Prostate gland (tissue), 2 donors: ENCODE measurements at regions not wholly inside any gene's neighbourhood (a gene's known extent, or its start where the extent isn't known, plus 50 kb on each side); places are given as distances from the start of the nearest gene placed in this dataset.
"Not testable (repeated sequence)": the region's sequence is repeated elsewhere in the genome, so short reads cannot be mapped to it uniquely, and the experiment has no call there.

Experiments used
- DNase-seq: peaks from one replicate; pipeline ENCODE4 v3.0.0-alpha.2; 2019; ENCODE audit warnings: low spot score
- H3K27ac ChIP-seq, 2 donors: fragments of 200-600 bp; sonication (generic); 2 replicates each; pipeline ENCODE4 v1.5.1; 2017 to 2019
- H3K27me3 ChIP-seq: fragments of 200-600 bp; sonication (generic); replicated peaks from 2 replicates; pipeline ENCODE4 v1.5.1; 2019; ENCODE audit not compliant: insufficient read depth
- H3K36me3 ChIP-seq, 2 donors: fragments of 200-600 bp; sonication (generic); 1 replicate in 1 of 2; 2 replicates in 1 of 2; pipeline versions ENCODE4 v1.5.1 to v1.8.1; 2017 to 2019
- H3K4me1 ChIP-seq: fragments of 200-600 bp; sonication (generic); replicated peaks from 2 replicates; pipeline ENCODE4 v1.5.1; 2019
- H3K4me3 ChIP-seq, 2 donors: fragments of 200-600 bp; sonication (generic); 2 replicates each; pipeline ENCODE4 v1.5.1; 2017 to 2019
- H3K9me3 ChIP-seq: fragments of 200-600 bp; sonication (generic); 2 replicates; pipeline ENCODE4 v1.5.1; 2017
- CTCF ChIP-seq, 4 experiments: fragments of 200-600 bp in 2 of 4; fragments of 450-650 bp in 2 of 4; sonication (generic) in 2 of 4; IDR thresholded peaks; 1 replicate in 3 of 4; 2 replicates in 1 of 4; pipeline ENCODE4 v1.5.1; 2016 to 2019; ENCODE audit warnings: antibody characterized with exemption in 4 of 4, mild to moderate bottlenecking in 2 of 4, moderate library complexity in 2 of 4
- POLR2A ChIP-seq: fragments of 450-650 bp; IDR thresholded peaks from one replicate; pipeline ENCODE4 v1.6.1; 2016; ENCODE audit warnings: antibody characterized with exemption, mild to moderate bottlenecking
- POLR2AphosphoS5 ChIP-seq: sonication (generic); formaldehyde crosslinking; IDR thresholded peaks from one replicate; pipeline ENCODE4 v1.6.1; 2017; ENCODE audit warnings: antibody characterized with exemption
- WGBS: methylation state at CpG from one replicate; pipeline ENCODE4 v1.1.5; 2018; 5-methylcytosine and 5-hydroxymethylcytosine counted together
- intact Hi-C: fragments of 100-400 bp; cut with DNase I; formaldehyde crosslinking; loops from one replicate; pipeline ENCODE4 v1.14.2; 2022

- 70% methylated on average over 3 of the region's 3 CpGs for WGBS
- Histone ChIP-seq H3K4me1 (no peaks in the 10 kb centered on the region), H3K4me3 (no peak overlapping the region), H3K36me3 (no peaks in the 10 kb centered on the region), H3K27me3 (no peaks in the 10 kb centered on the region), H3K9me3 (no peaks in the 10 kb centered on the region), H3K27ac (no peak overlapping the region)
- intact Hi-C loops = no loop called here
- DNase-seq = no peak
- TF ChIP-seq POLR2AphosphoS5 (no peak), CTCF (IDR thresholded peaks at IDR 0.05) (no peak), POLR2A (no peak)
These were observed 117.6 kb downstream of the MRPL39 start for GRCh38 chr21:25489673-25490072.

- WGBS = 81% methylated on average over 3 of the region's 3 CpGs
- Histone ChIP-seq H3K9me3 (no peaks in the 10 kb centered on the region), H3K27me3 (no peaks in the 10 kb centered on the region), H3K27ac (no peak overlapping the region), H3K4me3 (no peak overlapping the region), H3K4me1 (no peaks in the 10 kb centered on the region), H3K36me3 (no peaks in the 10 kb centered on the region)
- TF ChIP-seq POLR2AphosphoS5 (no peak), CTCF (IDR thresholded peaks at IDR 0.05) (no peak)
- intact Hi-C loops = no loop called here
- no peak for DNase-seq
These were observed 120.2 kb downstream of the MRPL39 start for GRCh38 chr21:25487046-25487594.

- H3K36me3 ChIP-seq = no peaks in the 10 kb centered on the region
- TF ChIP-seq POLR2AphosphoS5 (no peak), CTCF (IDR thresholded peaks at IDR 0.05) (no peak), POLR2A (no peak)
- H3K4me1 ChIP-seq = no peaks in the 10 kb centered on the region
- H3K27ac ChIP-seq = no peak overlapping the region
- no peaks in the 10 kb centered on the region for H3K9me3 ChIP-seq
- 68% methylated on average over 2 of the region's 2 CpGs for WGBS
- intact Hi-C loops = no loop called here
- no peaks in the 10 kb centered on the region for H3K27me3 ChIP-seq
- H3K4me3 ChIP-seq = no peak overlapping the region
- DNase-seq = no peak
These were observed 121.4 kb downstream of the MRPL39 start for GRCh38 chr21:25485914-25486313.

GRCh38 chr21:25467896-25468295 is 139.4 kb downstream of the MRPL39 start:
- no peak for DNase-seq
- intact Hi-C loops = no loop called here
- no peak overlapping the region for H3K4me3 ChIP-seq
- H3K27me3 ChIP-seq = no peaks in the 10 kb centered on the region
- TF ChIP-seq POLR2A (no peak), POLR2AphosphoS5 (no peak), CTCF (IDR thresholded peaks at IDR 0.05) (no peak)
- no peaks in the 10 kb centered on the region for H3K36me3 ChIP-seq
- no peaks in the 10 kb centered on the region for H3K4me1 ChIP-seq
- H3K27ac ChIP-seq = no peak overlapping the region
- no peaks in the 10 kb centered on the region for H3K9me3 ChIP-seq

GRCh38 chr21:25467071-25467470 is 140.2 kb downstream of the MRPL39 start:
- DNase-seq, H3K9me3 ChIP-seq, H3K36me3 ChIP-seq, H3K27me3 ChIP-seq, H3K27ac ChIP-seq, intact Hi-C loops, H3K4me3 ChIP-seq, H3K4me1 ChIP-seq: not testable (repeated sequence)
- 81% methylated on average over 5 of the region's 5 CpGs for WGBS
